GM23338 (cell line): ENCODE measurements at regions not wholly inside any gene's neighbourhood (a gene's known extent, or its start where the extent isn't known, plus 50 kb on each side); places are given as distances from the start of the nearest gene placed in this dataset.
"Not testable (repeated sequence)": the region's sequence is repeated elsewhere in the genome, so short reads cannot be mapped to it uniquely, and the experiment has no call there.

Source experiments
- ATAC-seq: fragments of 200-7000 bp; cut with Tn5 transposase; 3 replicates; pipeline ENCODE4 v1.9.1; 2020
- DNase-seq: peaks from one replicate; pipeline ENCODE4 v3.0.0-alpha.2; 2015; ENCODE audit warnings: low spot score
- H2AFZ ChIP-seq: fragments of 200-600 bp; sonication (generic); 2 replicates; pipeline ENCODE4 v1.8.0; 2016; ENCODE audit warnings: antibody characterized with exemption, mild to moderate bottlenecking, moderate library complexity
- H3F3A ChIP-seq: fragments of 200-600 bp; sonication (generic); replicated peaks from 2 replicates; pipeline ENCODE4 v1.8.0; 2017; ENCODE audit warnings: antibody characterized with exemption, mixed run types, low read depth
- H3K27ac ChIP-seq: fragments of 200-600 bp; sonication (generic); 2 replicates; pipeline ENCODE4 v1.6.1; 2016; ENCODE audit warnings: low read depth
- H3K27me3 ChIP-seq: fragments of 200-600 bp; sonication (generic); 2 replicates; pipeline ENCODE4 v1.8.0; 2016; ENCODE audit warnings: mild to moderate bottlenecking, mixed run types, moderate library complexity; ENCODE audit not compliant: insufficient read depth
- H3K36me3 ChIP-seq: fragments of 200-600 bp; sonication (generic); 2 replicates; pipeline ENCODE4 v1.8.0; 2016; ENCODE audit warnings: mild to moderate bottlenecking; ENCODE audit not compliant: insufficient read depth
- H3K4me1 ChIP-seq: fragments of 200-600 bp; sonication (generic); 2 replicates; pipeline ENCODE4 v1.8.0; 2016; ENCODE audit warnings: mild to moderate bottlenecking, moderate library complexity; ENCODE audit not compliant: insufficient read depth
- H3K4me2 ChIP-seq: fragments of 200-600 bp; sonication (generic); 2 replicates; pipeline ENCODE4 v1.7.1; 2017; ENCODE audit warnings: mixed run types
- H3K4me3 ChIP-seq: fragments of 200-600 bp; sonication (generic); 2 replicates; pipeline ENCODE4 v1.6.1; 2016; ENCODE audit warnings: mixed run types
- H3K79me2 ChIP-seq: fragments of 200-600 bp; sonication (generic); replicated peaks from 2 replicates; pipeline ENCODE4 v1.8.0; 2017; ENCODE audit warnings: mild to moderate bottlenecking; ENCODE audit not compliant: insufficient read depth
- H3K9me2 ChIP-seq: fragments of 200-600 bp; sonication (generic); 2 replicates; pipeline ENCODE4 v1.8.0; 2017; ENCODE audit not compliant: insufficient read depth
- H4K20me1 ChIP-seq: fragments of 200-600 bp; sonication (generic); replicated peaks from 2 replicates; pipeline ENCODE4 v1.8.0; 2017; ENCODE audit warnings: mild to moderate bottlenecking; ENCODE audit not compliant: insufficient read depth
- H3K27ac Mint-ChIP-seq: 2 replicates; pipeline ENCODE4 v1.8.0; 2020; ENCODE audit warnings: inconsistent platforms, mild to moderate bottlenecking, moderate library complexity, mixed read lengths
- H3K27me3 Mint-ChIP-seq: 3 replicates; pipeline ENCODE4 v1.8.0; 2022; ENCODE audit warnings: low read depth, mild to moderate bottlenecking, moderate library complexity, mixed read lengths, inconsistent platforms; ENCODE audit not compliant: insufficient read depth, poor library complexity
- H3K36me3 Mint-ChIP-seq: 3 replicates; pipeline ENCODE4 v1.8.0; 2021; ENCODE audit warnings: low read depth, mild to moderate bottlenecking, inconsistent platforms, moderate library complexity, mixed read lengths
- H3K4me1 Mint-ChIP-seq: 3 replicates; pipeline ENCODE4 v1.8.0; 2020; ENCODE audit warnings: mild to moderate bottlenecking, inconsistent platforms, mixed read lengths
- H3K4me3 Mint-ChIP-seq: 3 replicates; pipeline ENCODE4 v1.8.0; 2021; ENCODE audit warnings: moderate library complexity, mild to moderate bottlenecking, inconsistent platforms, mixed read lengths
- H3K9me3 Mint-ChIP-seq: 3 replicates; pipeline ENCODE4 v1.8.0; 2020; ENCODE audit warnings: moderate library complexity, mild to moderate bottlenecking, inconsistent platforms, mixed read lengths
- EZH2 ChIP-seq: fragments of 200-600 bp; sonication (generic); IDR thresholded peaks from one replicate; pipeline ENCODE4 v1.8.0; 2017; ENCODE audit warnings: antibody characterized with exemption, mild to moderate bottlenecking, low read depth; ENCODE audit not compliant: unreplicated experiment
- NANOG ChIP-seq: IDR thresholded peaks from 2 replicates; pipeline ENCODE4 v1.6.1; 2016; ENCODE audit warnings: antibody characterized with exemption, borderline replicate concordance
- STAT1 ChIP-seq: IDR thresholded peaks from one replicate; pipeline ENCODE4 v1.6.1; 2016; ENCODE audit warnings: antibody characterized with exemption; ENCODE audit not compliant: unreplicated experiment
- ZNF331 ChIP-seq: fragments of 250-450 bp; sonication (Bioruptor Pico); IDR thresholded peaks from 2 replicates; pipeline ENCODE4 v1.5.0; 2020; ENCODE audit warnings: low read depth, mild to moderate bottlenecking, moderate library complexity
- TF ChIP-seq, protein P1 (sequence below): IDR thresholded peaks from one replicate; pipeline ENCODE4 v1.6.1; 2018; ENCODE audit warnings: antibody characterized with exemption; ENCODE audit not compliant: unreplicated experiment
- TF ChIP-seq, protein P2 (sequence below): fragments of 250-450 bp; sonication (Bioruptor Pico); IDR thresholded peaks from 2 replicates; pipeline ENCODE4 v1.5.0; 2020; ENCODE audit warnings: mild to moderate bottlenecking, moderate library complexity

DNA sequence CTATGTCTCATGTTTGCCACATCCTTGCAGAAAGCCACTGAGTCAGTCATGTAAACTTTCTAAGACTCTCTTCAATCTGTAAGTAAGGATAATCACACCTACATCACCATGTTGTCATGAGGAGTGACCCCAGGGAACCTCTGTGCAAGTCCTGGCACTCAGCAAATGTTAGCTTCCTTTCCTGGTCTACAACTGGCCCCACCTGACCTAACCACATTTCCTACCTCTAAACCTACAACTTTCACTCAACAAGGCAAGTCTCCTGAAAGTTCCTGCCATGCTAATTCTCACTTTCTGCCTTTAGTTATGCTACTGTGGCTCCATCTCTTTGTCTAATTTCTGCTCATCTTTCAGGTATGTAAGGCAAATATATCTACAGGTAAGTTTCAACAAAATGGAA, 72.3 kb upstream of the SEM1 start (continued):
- TF ChIP-seq, protein P1, sequence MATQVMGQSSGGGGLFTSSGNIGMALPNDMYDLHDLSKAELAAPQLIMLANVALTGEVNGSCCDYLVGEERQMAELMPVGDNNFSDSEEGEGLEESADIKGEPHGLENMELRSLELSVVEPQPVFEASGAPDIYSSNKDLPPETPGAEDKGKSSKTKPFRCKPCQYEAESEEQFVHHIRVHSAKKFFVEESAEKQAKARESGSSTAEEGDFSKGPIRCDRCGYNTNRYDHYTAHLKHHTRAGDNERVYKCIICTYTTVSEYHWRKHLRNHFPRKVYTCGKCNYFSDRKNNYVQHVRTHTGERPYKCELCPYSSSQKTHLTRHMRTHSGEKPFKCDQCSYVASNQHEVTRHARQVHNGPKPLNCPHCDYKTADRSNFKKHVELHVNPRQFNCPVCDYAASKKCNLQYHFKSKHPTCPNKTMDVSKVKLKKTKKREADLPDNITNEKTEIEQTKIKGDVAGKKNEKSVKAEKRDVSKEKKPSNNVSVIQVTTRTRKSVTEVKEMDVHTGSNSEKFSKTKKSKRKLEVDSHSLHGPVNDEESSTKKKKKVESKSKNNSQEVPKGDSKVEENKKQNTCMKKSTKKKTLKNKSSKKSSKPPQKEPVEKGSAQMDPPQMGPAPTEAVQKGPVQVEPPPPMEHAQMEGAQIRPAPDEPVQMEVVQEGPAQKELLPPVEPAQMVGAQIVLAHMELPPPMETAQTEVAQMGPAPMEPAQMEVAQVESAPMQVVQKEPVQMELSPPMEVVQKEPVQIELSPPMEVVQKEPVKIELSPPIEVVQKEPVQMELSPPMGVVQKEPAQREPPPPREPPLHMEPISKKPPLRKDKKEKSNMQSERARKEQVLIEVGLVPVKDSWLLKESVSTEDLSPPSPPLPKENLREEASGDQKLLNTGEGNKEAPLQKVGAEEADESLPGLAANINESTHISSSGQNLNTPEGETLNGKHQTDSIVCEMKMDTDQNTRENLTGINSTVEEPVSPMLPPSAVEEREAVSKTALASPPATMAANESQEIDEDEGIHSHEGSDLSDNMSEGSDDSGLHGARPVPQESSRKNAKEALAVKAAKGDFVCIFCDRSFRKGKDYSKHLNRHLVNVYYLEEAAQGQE, result no peak
- no peak for TF ChIP-seq ZNF331 (CRISPR knock-in tag)
- no peak for TF ChIP-seq NANOG
- no peak for TF ChIP-seq STAT1
- TF ChIP-seq EZH2, result no peak

DNA sequence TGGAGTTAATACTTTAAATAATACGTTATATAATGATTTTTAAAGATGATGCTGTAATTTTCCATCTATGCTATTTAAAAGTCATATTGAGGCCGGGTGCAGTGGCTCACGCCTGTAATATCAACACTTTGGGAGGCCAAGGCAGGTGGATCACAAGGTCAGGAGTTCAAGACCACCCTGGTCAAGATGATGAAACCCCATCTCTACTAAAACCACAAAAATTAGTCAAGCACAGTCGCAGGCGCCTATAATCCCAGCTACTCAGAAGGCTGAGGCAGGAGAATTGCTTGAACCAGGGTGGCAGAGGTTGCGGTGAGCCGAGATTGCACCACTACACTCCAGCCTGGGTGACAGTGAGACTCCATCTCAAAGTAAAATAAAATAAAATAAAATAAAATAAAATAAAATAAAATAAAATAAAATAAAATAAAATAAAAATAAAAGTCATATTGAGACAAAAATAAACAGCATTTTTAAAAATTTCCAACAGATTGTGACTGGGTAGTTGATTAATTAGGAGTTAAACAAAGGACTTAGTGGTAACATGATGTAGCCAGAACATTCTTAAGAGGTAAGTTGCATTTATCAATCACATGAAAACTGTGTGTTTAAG, 73.1 kb upstream of the SEM1 start:
- H3K27me3 Mint-ChIP-seq, H3K9me3 Mint-ChIP-seq, H3K27ac Mint-ChIP-seq, H3K27me3 ChIP-seq, ATAC-seq, H3K36me3 Mint-ChIP-seq, H3K79me2 ChIP-seq, H3F3A ChIP-seq, H2AFZ ChIP-seq, H3K4me2 ChIP-seq, H3K9me2 ChIP-seq, H4K20me1 ChIP-seq, H3K36me3 ChIP-seq, DNase-seq, H3K4me3 ChIP-seq, H3K27ac ChIP-seq, H3K4me3 Mint-ChIP-seq: not testable (repeated sequence)
- H3K4me1 ChIP-seq, result peaks cover 16% of the 10 kb centered on the region
- H3K4me1 Mint-ChIP-seq, result peaks cover 20% of the 10 kb centered on the region

DNA sequence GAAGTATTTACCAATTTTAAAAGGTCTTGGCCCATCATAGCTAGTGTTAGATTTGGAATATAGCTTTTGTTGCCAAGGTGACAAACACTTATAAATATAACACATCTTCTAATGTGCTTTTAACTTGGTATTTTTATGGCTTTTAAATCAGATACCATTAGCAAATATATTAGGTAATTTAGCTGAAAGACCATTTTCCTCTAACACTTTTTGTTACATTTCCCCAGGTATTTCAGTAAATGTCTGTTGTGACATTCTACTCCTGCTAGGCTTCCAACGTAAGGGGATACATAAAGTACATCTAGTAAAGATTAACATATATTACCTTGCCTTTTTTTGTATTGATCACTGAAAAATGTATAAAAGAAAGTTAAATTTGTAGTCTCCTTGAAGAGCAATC, 75.0 kb upstream of the SEM1 start:
- Histone ChIP-seq H3F3A (no peaks in the 10 kb centered on the region), H3K4me3 (no peak overlapping the region), H3K36me3 (no peaks in the 10 kb centered on the region), H3K4me1 (peaks cover 16% of the 10 kb centered on the region), H3K4me2 (no peak overlapping the region), H3K27me3 (no peaks in the 10 kb centered on the region), H3K9me2 (no peaks in the 10 kb centered on the region), H3K27ac (no peak overlapping the region), H2AFZ (no peak overlapping the region), H4K20me1 (no peaks in the 10 kb centered on the region), H3K79me2 (no peaks in the 10 kb centered on the region)
- no peaks in the 10 kb centered on the region for H3K27me3 Mint-ChIP-seq
- no peaks in the 10 kb centered on the region for H3K36me3 Mint-ChIP-seq
- peaks cover 31% of the 10 kb centered on the region for H3K4me1 Mint-ChIP-seq
- no peak overlapping the region for H3K4me3 Mint-ChIP-seq
- DNase-seq (no peak), ATAC-seq (no peak)
- no peaks in the 10 kb centered on the region for H3K9me3 Mint-ChIP-seq
- no peak overlapping the region for H3K27ac Mint-ChIP-seq
- TF ChIP-seq, protein P1, result no peak
- TF ChIP-seq, protein P2, sequence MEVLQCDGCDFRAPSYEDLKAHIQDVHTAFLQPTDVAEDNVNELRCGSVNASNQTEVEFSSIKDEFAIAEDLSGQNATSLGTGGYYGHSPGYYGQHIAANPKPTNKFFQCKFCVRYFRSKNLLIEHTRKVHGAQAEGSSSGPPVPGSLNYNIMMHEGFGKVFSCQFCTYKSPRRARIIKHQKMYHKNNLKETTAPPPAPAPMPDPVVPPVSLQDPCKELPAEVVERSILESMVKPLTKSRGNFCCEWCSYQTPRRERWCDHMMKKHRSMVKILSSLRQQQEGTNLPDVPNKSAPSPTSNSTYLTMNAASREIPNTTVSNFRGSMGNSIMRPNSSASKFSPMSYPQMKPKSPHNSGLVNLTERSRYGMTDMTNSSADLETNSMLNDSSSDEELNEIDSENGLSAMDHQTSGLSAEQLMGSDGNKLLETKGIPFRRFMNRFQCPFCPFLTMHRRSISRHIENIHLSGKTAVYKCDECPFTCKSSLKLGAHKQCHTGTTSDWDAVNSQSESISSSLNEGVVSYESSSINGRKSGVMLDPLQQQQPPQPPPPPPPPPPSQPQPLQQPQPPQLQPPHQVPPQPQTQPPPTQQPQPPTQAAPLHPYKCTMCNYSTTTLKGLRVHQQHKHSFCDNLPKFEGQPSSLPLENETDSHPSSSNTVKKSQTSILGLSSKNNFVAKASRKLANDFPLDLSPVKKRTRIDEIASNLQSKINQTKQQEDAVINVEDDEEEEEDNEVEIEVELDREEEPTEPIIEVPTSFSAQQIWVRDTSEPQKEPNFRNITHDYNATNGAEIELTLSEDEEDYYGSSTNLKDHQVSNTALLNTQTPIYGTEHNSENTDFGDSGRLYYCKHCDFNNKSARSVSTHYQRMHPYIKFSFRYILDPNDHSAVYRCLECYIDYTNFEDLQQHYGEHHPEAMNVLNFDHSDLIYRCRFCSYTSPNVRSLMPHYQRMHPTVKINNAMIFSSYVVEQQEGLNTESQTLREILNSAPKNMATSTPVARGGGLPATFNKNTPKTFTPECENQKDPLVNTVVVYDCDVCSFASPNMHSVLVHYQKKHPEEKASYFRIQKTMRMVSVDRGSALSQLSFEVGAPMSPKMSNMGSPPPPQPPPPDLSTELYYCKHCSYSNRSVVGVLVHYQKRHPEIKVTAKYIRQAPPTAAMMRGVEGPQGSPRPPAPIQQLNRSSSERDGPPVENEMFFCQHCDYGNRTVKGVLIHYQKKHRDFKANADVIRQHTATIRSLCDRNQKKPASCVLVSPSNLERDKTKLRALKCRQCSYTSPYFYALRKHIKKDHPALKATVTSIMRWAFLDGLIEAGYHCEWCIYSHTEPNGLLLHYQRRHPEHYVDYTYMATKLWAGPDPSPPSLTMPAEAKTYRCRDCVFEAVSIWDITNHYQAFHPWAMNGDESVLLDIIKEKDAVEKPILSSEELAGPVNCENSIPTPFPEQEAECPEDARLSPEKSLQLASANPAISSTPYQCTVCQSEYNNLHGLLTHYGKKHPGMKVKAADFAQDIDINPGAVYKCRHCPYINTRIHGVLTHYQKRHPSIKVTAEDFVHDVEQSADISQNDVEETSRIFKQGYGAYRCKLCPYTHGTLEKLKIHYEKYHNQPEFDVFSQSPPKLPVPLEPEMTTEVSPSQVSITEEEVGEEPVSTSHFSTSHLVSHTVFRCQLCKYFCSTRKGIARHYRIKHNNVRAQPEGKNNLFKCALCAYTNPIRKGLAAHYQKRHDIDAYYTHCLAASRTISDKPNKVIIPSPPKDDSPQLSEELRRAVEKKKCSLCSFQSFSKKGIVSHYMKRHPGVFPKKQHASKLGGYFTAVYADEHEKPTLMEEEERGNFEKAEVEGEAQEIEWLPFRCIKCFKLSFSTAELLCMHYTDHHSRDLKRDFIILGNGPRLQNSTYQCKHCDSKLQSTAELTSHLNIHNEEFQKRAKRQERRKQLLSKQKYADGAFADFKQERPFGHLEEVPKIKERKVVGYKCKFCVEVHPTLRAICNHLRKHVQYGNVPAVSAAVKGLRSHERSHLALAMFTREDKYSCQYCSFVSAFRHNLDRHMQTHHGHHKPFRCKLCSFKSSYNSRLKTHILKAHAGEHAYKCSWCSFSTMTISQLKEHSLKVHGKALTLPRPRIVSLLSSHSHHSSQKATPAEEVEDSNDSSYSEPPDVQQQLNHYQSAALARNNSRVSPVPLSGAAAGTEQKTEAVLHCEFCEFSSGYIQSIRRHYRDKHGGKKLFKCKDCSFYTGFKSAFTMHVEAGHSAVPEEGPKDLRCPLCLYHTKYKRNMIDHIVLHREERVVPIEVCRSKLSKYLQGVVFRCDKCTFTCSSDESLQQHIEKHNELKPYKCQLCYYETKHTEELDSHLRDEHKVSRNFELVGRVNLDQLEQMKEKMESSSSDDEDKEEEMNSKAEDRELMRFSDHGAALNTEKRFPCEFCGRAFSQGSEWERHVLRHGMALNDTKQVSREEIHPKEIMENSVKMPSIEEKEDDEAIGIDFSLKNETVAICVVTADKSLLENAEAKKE, result no peak
